Gastroesophageal sphincter (tissue), 3 donors: ENCODE measurements at regions not wholly inside any gene's neighbourhood (a gene's known extent, or its start where the extent isn't known, plus 50 kb on each side); places are given as distances from the start of the nearest gene placed in this dataset.

Experiments used
- CTCF ChIP-seq, 4 experiments: fragments of 200-600 bp in 2 of 4; fragments of 450-650 bp in 2 of 4; sonication (generic) in 1 of 4; IDR thresholded peaks; one replicate each; pipeline ENCODE4 v1.5.1; 2017 to 2019; ENCODE audit warnings: antibody characterized with exemption in 4 of 4, mild to moderate bottlenecking in 2 of 4, moderate library complexity in 2 of 4
- EP300 ChIP-seq: sonication (generic); formaldehyde crosslinking; IDR thresholded peaks from one replicate; pipeline ENCODE4 v1.6.1; 2017; ENCODE audit warnings: antibody characterized with exemption, mild to moderate bottlenecking
- POLR2A ChIP-seq, 2 donors: fragments of 450-650 bp; IDR thresholded peaks; one replicate each; pipeline ENCODE4 v1.6.1; 2017; ENCODE audit warnings: antibody characterized with exemption in 2 of 2, mild to moderate bottlenecking in 2 of 2, moderate library complexity in 1 of 2
- POLR2AphosphoS5 ChIP-seq: sonication (generic); formaldehyde crosslinking; IDR thresholded peaks from one replicate; pipeline ENCODE4 v1.6.1; 2017; ENCODE audit warnings: antibody characterized with exemption

GRCh38 chr9:120066315-120066714 is 513.7 kb downstream of the CDK5RAP2 start:
- TF ChIP-seq POLR2AphosphoS5 (no peak), CTCF (IDR thresholded peaks at IDR 0.05) (no peak), POLR2A (IDR thresholded peaks at IDR 0.05) (no peak), EP300 (no peak)
